Activated naive CD4-positive, alpha-beta T cell treated with anti-CD3 and anti-CD28 coated beads, Interleukin-2, amount 50 U/mL, for 72 hours (primary cell): ENCODE measurements at regions not wholly inside any gene's neighbourhood (a gene's known extent, or its start where the extent isn't known, plus 50 kb on each side); places are given as distances from the start of the nearest gene placed in this dataset.

ENCODE experiments used
- ATAC-seq, 2 donors: fragments of 150-1000 bp; cut with Tn5 transposase; 2 replicates each; pipeline ENCODE4 v1.10.0; 2021; ENCODE audit warnings: mild to moderate bottlenecking in 2 of 2, moderate library complexity in 2 of 2
- DNase-seq, 2 donors: peaks; one replicate each; pipeline ENCODE4 v3.0.0; 2021 to 2022; ENCODE audit warnings: low spot score in 2 of 2
- H3K27ac Mint-ChIP-seq, 2 donors: one replicate each; pipeline ENCODE4 v1.8.0; 2022; ENCODE audit warnings: mild to moderate bottlenecking in 2 of 2, mixed read lengths in 2 of 2
- H3K36me3 Mint-ChIP-seq, 2 donors: one replicate each; pipeline ENCODE4 v1.8.0; 2022; ENCODE audit warnings: mixed read lengths in 2 of 2
- H3K9me3 Mint-ChIP-seq, 2 donors: one replicate each; pipeline ENCODE4 v1.8.0; 2022; ENCODE audit warnings: mixed read lengths in 2 of 2

- H3K9me3 Mint-ChIP-seq: no peaks in the 10 kb centered on the region
- ATAC-seq (no peak), DNase-seq (no peak)
- no peaks in the 10 kb centered on the region for H3K36me3 Mint-ChIP-seq
- H3K27ac Mint-ChIP-seq: no peak overlapping the region
These were observed 90.0 kb downstream of the FGF18 start for GRCh38 chr5:171509467-171509866.

- Mint-ChIP-seq H3K36me3 (no peaks in the 10 kb centered on the region), H3K27ac (no peak overlapping the region), H3K9me3 (no peaks in the 10 kb centered on the region)
- DNase-seq (no peak), ATAC-seq (no peak)
These were observed 93.0 kb downstream of the FGF18 start for GRCh38 chr5:171512397-171512796.

- no peak overlapping the region for H3K27ac Mint-ChIP-seq
- H3K9me3 Mint-ChIP-seq: no peaks in the 10 kb centered on the region
- no peak for DNase-seq
- ATAC-seq: no peak
- no peaks in the 10 kb centered on the region for H3K36me3 Mint-ChIP-seq
These were observed 94.1 kb downstream of the FGF18 start for GRCh38 chr5:171513591-171513990.

- peak overlapping the region in 1 of 2 donors; percentile 22 for H3K27ac Mint-ChIP-seq
- H3K9me3 Mint-ChIP-seq: no peaks in the 10 kb centered on the region
- H3K36me3 Mint-ChIP-seq: no peaks in the 10 kb centered on the region
- ATAC-seq: no peak
- no peak for DNase-seq
These were observed 99.5 kb downstream of the FGF18 start for GRCh38 chr5:171518916-171519315.

GRCh38 chr5:171520300-171521174, 101.1 kb downstream of the FGF18 start:
- H3K27ac Mint-ChIP-seq: no peak overlapping the region
- H3K9me3 Mint-ChIP-seq: no peaks in the 10 kb centered on the region
- DNase-seq (no peak), ATAC-seq (no peak)
- H3K36me3 Mint-ChIP-seq: no peaks in the 10 kb centered on the region

GRCh38 chr5:171521219-171521633, 101.8 kb downstream of the FGF18 start:
- no peaks in the 10 kb centered on the region for H3K9me3 Mint-ChIP-seq
- DNase-seq: no peak
- no peaks in the 10 kb centered on the region for H3K36me3 Mint-ChIP-seq
- ATAC-seq: no peak
- no peak overlapping the region for H3K27ac Mint-ChIP-seq

- no peaks in the 10 kb centered on the region for H3K36me3 Mint-ChIP-seq
- no peaks in the 10 kb centered on the region for H3K9me3 Mint-ChIP-seq
- no peak for ATAC-seq
- no peak overlapping the region for H3K27ac Mint-ChIP-seq
- DNase-seq: no peak
These were observed 102.2 kb downstream of the FGF18 start for GRCh38 chr5:171521679-171522078.

- H3K9me3 Mint-ChIP-seq: no peaks in the 10 kb centered on the region
- DNase-seq (no peak), ATAC-seq (no peak)
- H3K27ac Mint-ChIP-seq: peak overlapping the region in 1 of 2 donors; percentile 5
- no peaks in the 10 kb centered on the region for H3K36me3 Mint-ChIP-seq
These were observed 104.3 kb downstream of the FGF18 start for GRCh38 chr5:171523781-171524180.

GRCh38 chr5:171524466-171524865, 105.0 kb downstream of the FGF18 start:
- Mint-ChIP-seq H3K27ac (no peak overlapping the region), H3K36me3 (no peaks in the 10 kb centered on the region), H3K9me3 (no peaks in the 10 kb centered on the region)
- DNase-seq (no peak), ATAC-seq (no peak)

GRCh38 chr5:171525085-171525484, 105.6 kb downstream of the FGF18 start:
- ATAC-seq (no peak), DNase-seq (no peak)
- Mint-ChIP-seq H3K9me3 (no peaks in the 10 kb centered on the region), H3K27ac (no peak overlapping the region), H3K36me3 (no peaks in the 10 kb centered on the region)

GRCh38 chr5:171528036-171528435, 108.6 kb downstream of the FGF18 start:
- DNase-seq (no peak), ATAC-seq (no peak)
- H3K36me3 Mint-ChIP-seq: no peaks in the 10 kb centered on the region
- H3K9me3 Mint-ChIP-seq: no peaks in the 10 kb centered on the region
- no peak overlapping the region for H3K27ac Mint-ChIP-seq

- no peak for DNase-seq
- peaks cover 3% of the 10 kb centered on the region in 2 donors for H3K9me3 Mint-ChIP-seq
- peak overlapping the region in 1 of 2 donors; percentile 13 for H3K27ac Mint-ChIP-seq
- H3K36me3 Mint-ChIP-seq: no peaks in the 10 kb centered on the region
- no peak for ATAC-seq
These were observed 109.6 kb downstream of the FGF18 start for GRCh38 chr5:171528865-171529614.

GRCh38 chr5:171531638-171532037, 112.2 kb downstream of the FGF18 start:
- Mint-ChIP-seq H3K9me3 (peaks cover 3 to 8% of the 10 kb centered on the region in 2 donors), H3K36me3 (no peaks in the 10 kb centered on the region), H3K27ac (no peak overlapping the region)
- ATAC-seq (no peak), DNase-seq (no peak)

- DNase-seq (no peak), ATAC-seq (no peak)
- Mint-ChIP-seq H3K9me3 (peaks cover 3 to 8% of the 10 kb centered on the region in 2 donors), H3K27ac (no peak overlapping the region), H3K36me3 (no peaks in the 10 kb centered on the region)
These were observed 113.7 kb downstream of the FGF18 start for GRCh38 chr5:171533153-171533552.

GRCh38 chr5:171534043-171534895, 114.8 kb downstream of the FGF18 start:
- ATAC-seq: peak in 1 of 2 donors; percentile 96
- Mint-ChIP-seq H3K9me3 (peaks cover 3 to 8% of the 10 kb centered on the region in 2 donors), H3K36me3 (no peaks in the 10 kb centered on the region), H3K27ac (peak overlapping the region in 1 of 2 donors; percentile 77)
- DNase-seq: peak in 1 of 2 donors; percentile 64

GRCh38 chr5:171535162-171535561, 115.7 kb downstream of the FGF18 start:
- no peak for DNase-seq
- no peak overlapping the region for H3K27ac Mint-ChIP-seq
- peaks cover 3 to 8% of the 10 kb centered on the region in 2 donors for H3K9me3 Mint-ChIP-seq
- no peak for ATAC-seq
- H3K36me3 Mint-ChIP-seq: no peaks in the 10 kb centered on the region
